ENCODE measurements at regions not wholly inside any gene's neighbourhood (a gene's known extent, or its start where the extent isn't known, plus 50 kb on each side); places are given as distances from the start of the nearest gene placed in this dataset.

- Histone ChIP-seq H3K36me3 (ENCODE audit: low read depth, low read length) (no peaks in the 10 kb centered on the region), H3K27ac (ENCODE audit: low read length) (no peak overlapping the region), H3K9ac (ENCODE audit: low read length) (no peak overlapping the region), H3K4me3 (ENCODE audit: low read length) (no peak overlapping the region), H3F3A (ENCODE audit: low read length, unreplicated experiment) (no peaks in the 10 kb centered on the region), H3K4me1 (ENCODE audit: insufficient read depth, low read length) (no peaks in the 10 kb centered on the region), H2AFZ (ENCODE audit: low read length) (no peak overlapping the region), H3K79me2 (ENCODE audit: low read length) (no peaks in the 10 kb centered on the region), H3K9me2 (replicated peaks; ENCODE audit: low read length) (no peaks in the 10 kb centered on the region), H4K20me1 (ENCODE audit: low read length) (no peaks in the 10 kb centered on the region), H3K9me3 (ENCODE audit: low read length) (no peaks in the 10 kb centered on the region), H3K4me2 (ENCODE audit: low read length) (no peak overlapping the region), H3K27me3 (ENCODE audit: low read length) (peaks cover 48% of the 10 kb centered on the region)
- BruUV-seq (replicated peaks) = no TSS peak
- TF ChIP-seq EZH2phosphoT487 (IDR thresholded peaks at IDR 0.05; ENCODE audit: borderline replicate concordance, low read length) = no peak
- no peak for TF ChIP-seq EZH2 (IDR thresholded peaks at IDR 0.05; ENCODE audit: low read length, unreplicated experiment)
- TF ChIP-seq CTCF (conservative IDR thresholded peaks at IDR 0.05; ENCODE audit: low read depth, low read length) = no peak
- ChIA-PET CTCF (no interaction called here), POLR2A (ENCODE audit: unreplicated experiment) (no interaction called here)
- DNase-seq (no peak), ATAC-seq (no peak)
- intact Hi-C loops (cut with micrococcal nuclease) = no loop called here
These were observed 148.0 kb downstream of the TTLL2 start for GRCh38 chr6:167472880-167473279.

GRCh38 chr6:167474171-167474570, 149.3 kb downstream of the TTLL2 start:
- H3K9me2 ChIP-seq (replicated peaks; ENCODE audit: low read length) = no peaks in the 10 kb centered on the region
- ATAC-seq = no peak
- BruUV-seq (replicated peaks) = no TSS peak
- ChIA-PET POLR2A (ENCODE audit: unreplicated experiment) (no interaction called here), CTCF (no interaction called here)
- no peaks in the 10 kb centered on the region for H4K20me1 ChIP-seq (ENCODE audit: low read length)
- no peak for DNase-seq
- H3K9ac ChIP-seq (ENCODE audit: low read length) = no peak overlapping the region
- H3K27ac ChIP-seq (ENCODE audit: low read length) = no peak overlapping the region
- H2AFZ ChIP-seq (ENCODE audit: low read length) = no peak overlapping the region
- H3K4me2 ChIP-seq (ENCODE audit: low read length) = no peak overlapping the region
- H3K4me1 ChIP-seq (ENCODE audit: insufficient read depth, low read length) = no peaks in the 10 kb centered on the region
- no peak for TF ChIP-seq EZH2 (IDR thresholded peaks at IDR 0.05; ENCODE audit: low read length, unreplicated experiment)
- TF ChIP-seq CTCF (conservative IDR thresholded peaks at IDR 0.05; ENCODE audit: low read depth, low read length) = no peak
- TF ChIP-seq EZH2phosphoT487 (IDR thresholded peaks at IDR 0.05; ENCODE audit: borderline replicate concordance, low read length) = no peak
- no peaks in the 10 kb centered on the region for H3K36me3 ChIP-seq (ENCODE audit: low read depth, low read length)
- H3F3A ChIP-seq (ENCODE audit: low read length, unreplicated experiment) = no peaks in the 10 kb centered on the region
- H3K27me3 ChIP-seq (ENCODE audit: low read length) = peaks cover 44% of the 10 kb centered on the region
- no peaks in the 10 kb centered on the region for H3K9me3 ChIP-seq (ENCODE audit: low read length)
- no peaks in the 10 kb centered on the region for H3K79me2 ChIP-seq (ENCODE audit: low read length)
- intact Hi-C loops (cut with micrococcal nuclease) = no loop called here
- no peak overlapping the region for H3K4me3 ChIP-seq (ENCODE audit: low read length)

GRCh38 chr6:167474725-167475124, 149.8 kb downstream of the TTLL2 start:
- no peak overlapping the region for H3K4me2 ChIP-seq (ENCODE audit: low read length)
- ChIA-PET POLR2A (ENCODE audit: unreplicated experiment) (no interaction called here), CTCF (no interaction called here)
- DNase-seq (no peak), ATAC-seq (no peak)
- no peaks in the 10 kb centered on the region for H3K9me3 ChIP-seq (ENCODE audit: low read length)
- H3K4me3 ChIP-seq (ENCODE audit: low read length) = no peak overlapping the region
- H3F3A ChIP-seq (ENCODE audit: low read length, unreplicated experiment) = no peaks in the 10 kb centered on the region
- no TSS peak for BruUV-seq (replicated peaks)
- no peak overlapping the region for H2AFZ ChIP-seq (ENCODE audit: low read length)
- H3K4me1 ChIP-seq (ENCODE audit: insufficient read depth, low read length) = no peaks in the 10 kb centered on the region
- H3K9ac ChIP-seq (ENCODE audit: low read length) = no peak overlapping the region
- no peaks in the 10 kb centered on the region for H3K9me2 ChIP-seq (replicated peaks; ENCODE audit: low read length)
- TF ChIP-seq EZH2phosphoT487 (IDR thresholded peaks at IDR 0.05; ENCODE audit: borderline replicate concordance, low read length) (no peak), CTCF (conservative IDR thresholded peaks at IDR 0.05; ENCODE audit: low read depth, low read length) (no peak)
- H3K27me3 ChIP-seq (ENCODE audit: low read length) = peaks cover 43% of the 10 kb centered on the region
- H3K79me2 ChIP-seq (ENCODE audit: low read length) = no peaks in the 10 kb centered on the region
- no peak overlapping the region for H3K27ac ChIP-seq (ENCODE audit: low read length)
- no peaks in the 10 kb centered on the region for H3K36me3 ChIP-seq (ENCODE audit: low read depth, low read length)
- intact Hi-C loops (cut with micrococcal nuclease) = no loop called here
- no peaks in the 10 kb centered on the region for H4K20me1 ChIP-seq (ENCODE audit: low read length)
